C4-2B (cell line): ENCODE measurements at regions not wholly inside any gene's neighbourhood (a gene's known extent, or its start where the extent isn't known, plus 50 kb on each side); places are given as distances from the start of the nearest gene placed in this dataset.

Experiments used
- ZFX ChIP-seq: fragments of 450-650 bp; IDR thresholded peaks from 2 replicates; pipeline ENCODE4 v1.6.1; 2017
- TF ChIP-seq, protein P1 (sequence below): fragments of 450-650 bp; conservative IDR thresholded peaks from 2 replicates; pipeline ENCODE4 v1.5.1; 2017; ENCODE audit warnings: mild to moderate bottlenecking

DNA sequence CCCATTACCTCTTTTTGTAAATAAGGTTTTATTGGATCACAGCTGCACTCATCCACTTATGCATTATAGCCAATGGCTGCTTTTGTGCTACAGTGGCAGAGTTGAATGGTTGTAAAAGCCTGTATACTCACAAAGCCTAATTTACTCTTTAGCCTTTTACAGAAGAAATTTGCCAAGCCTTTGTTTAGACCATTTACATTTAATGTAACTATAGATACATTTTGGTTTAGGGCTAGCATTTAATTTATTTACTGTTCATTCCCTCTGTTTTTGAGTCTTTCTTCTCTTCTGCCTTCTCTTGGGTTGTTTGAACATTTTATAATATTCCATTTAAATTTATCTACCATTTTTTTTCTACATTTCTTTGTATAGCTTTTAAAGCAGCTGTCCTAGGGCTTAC is 217.1 kb upstream of the AMIGO2 start:
- TF ChIP-seq, protein P1, sequence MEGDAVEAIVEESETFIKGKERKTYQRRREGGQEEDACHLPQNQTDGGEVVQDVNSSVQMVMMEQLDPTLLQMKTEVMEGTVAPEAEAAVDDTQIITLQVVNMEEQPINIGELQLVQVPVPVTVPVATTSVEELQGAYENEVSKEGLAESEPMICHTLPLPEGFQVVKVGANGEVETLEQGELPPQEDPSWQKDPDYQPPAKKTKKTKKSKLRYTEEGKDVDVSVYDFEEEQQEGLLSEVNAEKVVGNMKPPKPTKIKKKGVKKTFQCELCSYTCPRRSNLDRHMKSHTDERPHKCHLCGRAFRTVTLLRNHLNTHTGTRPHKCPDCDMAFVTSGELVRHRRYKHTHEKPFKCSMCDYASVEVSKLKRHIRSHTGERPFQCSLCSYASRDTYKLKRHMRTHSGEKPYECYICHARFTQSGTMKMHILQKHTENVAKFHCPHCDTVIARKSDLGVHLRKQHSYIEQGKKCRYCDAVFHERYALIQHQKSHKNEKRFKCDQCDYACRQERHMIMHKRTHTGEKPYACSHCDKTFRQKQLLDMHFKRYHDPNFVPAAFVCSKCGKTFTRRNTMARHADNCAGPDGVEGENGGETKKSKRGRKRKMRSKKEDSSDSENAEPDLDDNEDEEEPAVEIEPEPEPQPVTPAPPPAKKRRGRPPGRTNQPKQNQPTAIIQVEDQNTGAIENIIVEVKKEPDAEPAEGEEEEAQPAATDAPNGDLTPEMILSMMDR: no peak
- no peak for TF ChIP-seq ZFX
